OCI-LY1 (cell line): ENCODE measurements at regions not wholly inside any gene's neighbourhood (a gene's known extent, or its start where the extent isn't known, plus 50 kb on each side); places are given as distances from the start of the nearest gene placed in this dataset.
"Not testable (repeated sequence)": the region's sequence is repeated elsewhere in the genome, so short reads cannot be mapped to it uniquely, and the experiment has no call there.

ENCODE experiments used
- H2AFZ ChIP-seq: fragments of 200-600 bp; sonication (generic), shearing (Covaris generic); 2 replicates; pipeline ENCODE4 v1.6.0; 2014; ENCODE audit warnings: antibody characterized with exemption, mild to moderate bottlenecking, low read length
- H3F3A ChIP-seq: fragments of 200-600 bp; sonication (generic), shearing (Covaris generic); 2 replicates; pipeline ENCODE4 v1.6.0; 2014; ENCODE audit warnings: mild to moderate bottlenecking, antibody characterized with exemption, low read length, moderate library complexity; ENCODE audit not compliant: insufficient read depth
- H3K27ac ChIP-seq: fragments of 200-600 bp; sonication (generic); 2 replicates; pipeline ENCODE4 v1.5.1; 2014; ENCODE audit warnings: low read length, mixed run types, mild to moderate bottlenecking, low read depth; ENCODE audit not compliant: poor library complexity, severe bottlenecking
- H3K27me3 ChIP-seq: fragments of 200-600 bp; sonication (generic); 2 replicates; pipeline ENCODE4 v1.6.0; 2014; ENCODE audit warnings: antibody characterized with exemption, mild to moderate bottlenecking, low read length, moderate library complexity; ENCODE audit not compliant: insufficient read depth
- H3K36me3 ChIP-seq: fragments of 200-600 bp; sonication (generic); 2 replicates; pipeline ENCODE4 v1.6.1; 2014; ENCODE audit warnings: mild to moderate bottlenecking, antibody characterized with exemption, low read length, moderate library complexity, mixed read lengths; ENCODE audit not compliant: insufficient read depth
- H3K4me1 ChIP-seq: fragments of 200-600 bp; sonication (generic); 2 replicates; pipeline ENCODE4 v1.5.1; 2014; ENCODE audit warnings: mild to moderate bottlenecking, low read length, moderate library complexity; ENCODE audit not compliant: insufficient read depth, severe bottlenecking
- H3K4me2 ChIP-seq: fragments of 200-600 bp; sonication (generic), shearing (Covaris generic); 2 replicates; pipeline ENCODE4 v1.6.1; 2014; ENCODE audit warnings: low read length
- H3K4me3 ChIP-seq: fragments of 200-600 bp; sonication (generic); 2 replicates; pipeline ENCODE4 v1.5.1; 2014; ENCODE audit warnings: low read length, low read depth, mild to moderate bottlenecking, mixed read lengths; ENCODE audit not compliant: poor library complexity, severe bottlenecking
- H3K79me2 ChIP-seq: fragments of 200-600 bp; shearing (Covaris generic); 2 replicates; pipeline ENCODE4 v1.6.1; 2016; ENCODE audit warnings: mixed run types, low read length, mixed read lengths; ENCODE audit not compliant: insufficient read depth
- H3K9ac ChIP-seq: fragments of 200-600 bp; sonication (generic), shearing (Covaris generic); 2 replicates; pipeline ENCODE4 v1.6.1; 2014; ENCODE audit warnings: mild to moderate bottlenecking, low read length, mixed read lengths
- H3K9me2 ChIP-seq: fragments of 200-600 bp; sonication (generic), shearing (Covaris generic); 2 replicates; pipeline ENCODE4 v1.6.1; 2014; ENCODE audit warnings: low read depth, mild to moderate bottlenecking, low read length, mixed read lengths
- H3K9me3 ChIP-seq: fragments of 200-600 bp; shearing (Covaris generic); 2 replicates; pipeline ENCODE4 v1.6.1; 2014; ENCODE audit warnings: low read length, mixed read lengths
- H4K20me1 ChIP-seq: fragments of 200-600 bp; sonication (generic), shearing (Covaris generic); 2 replicates; pipeline ENCODE4 v1.6.0; 2016; ENCODE audit warnings: mild to moderate bottlenecking, low read length; ENCODE audit not compliant: insufficient read depth
- CTCF ChIP-seq: fragments of 200-600 bp; sonication (generic), shearing (Covaris generic); IDR thresholded peaks from 2 replicates; pipeline ENCODE4 v1.5.1; 2017; ENCODE audit warnings: mild to moderate bottlenecking, antibody characterized with exemption, low read length, moderate library complexity, mixed read lengths
- EZH2 ChIP-seq: fragments of 200-600 bp; sonication (generic), shearing (Covaris generic); IDR thresholded peaks from 2 replicates; pipeline ENCODE4 v1.8.0; 2017; ENCODE audit warnings: borderline replicate concordance, mixed run types, mild to moderate bottlenecking, antibody characterized with exemption, low read length, moderate library complexity, mixed read lengths

- Histone ChIP-seq H3K27ac (no peak overlapping the region), H3K9ac (no peak overlapping the region), H4K20me1 (no peaks in the 10 kb centered on the region), H3K9me2 (no peaks in the 10 kb centered on the region), H3K79me2 (no peaks in the 10 kb centered on the region), H3K36me3 (no peaks in the 10 kb centered on the region), H3K9me3 (no peaks in the 10 kb centered on the region), H3K4me1 (no peaks in the 10 kb centered on the region), H2AFZ (no peak overlapping the region), H3K4me3 (no peak overlapping the region), H3K27me3 (peaks cover 12% of the 10 kb centered on the region; the same call in 1 of the 2 replicates), H3F3A (no peaks in the 10 kb centered on the region), H3K4me2 (no peak overlapping the region)
- TF ChIP-seq EZH2 (no peak), CTCF (no peak)
Measured at GRCh38 chr16:86351041-86351784, 159.1 kb upstream of the FOXF1 start.

GRCh38 chr16:86351785-86352139, 158.6 kb upstream of the FOXF1 start:
- H3K27me3 ChIP-seq, result peaks cover 14% of the 10 kb centered on the region; the same call in 1 of the 2 replicates
- H3F3A ChIP-seq, result not testable (repeated sequence)

GRCh38 chr16:86353148-86353547, 157.2 kb upstream of the FOXF1 start:
- Histone ChIP-seq H2AFZ (no peak overlapping the region), H3K9me2 (no peaks in the 10 kb centered on the region), H3K9me3 (no peaks in the 10 kb centered on the region), H3K4me1 (no peaks in the 10 kb centered on the region), H3F3A (no peaks in the 10 kb centered on the region), H4K20me1 (no peaks in the 10 kb centered on the region), H3K27me3 (peaks cover 14% of the 10 kb centered on the region; the same call in 1 of the 2 replicates), H3K79me2 (no peaks in the 10 kb centered on the region), H3K27ac (no peak overlapping the region), H3K36me3 (no peaks in the 10 kb centered on the region), H3K4me3 (no peak overlapping the region), H3K4me2 (no peak overlapping the region), H3K9ac (no peak overlapping the region)
- TF ChIP-seq CTCF (no peak), EZH2 (no peak)

More at GRCh38 chr16:86351785-86352139, 158.6 kb upstream of the FOXF1 start:
- not testable (repeated sequence) for H3K4me2 ChIP-seq, H3K4me1 ChIP-seq, H3K9me2 ChIP-seq, H3K36me3 ChIP-seq, H3K9ac ChIP-seq, H3K79me2 ChIP-seq, H3K4me3 ChIP-seq, H2AFZ ChIP-seq, H3K27ac ChIP-seq, H4K20me1 ChIP-seq, H3K9me3 ChIP-seq

- Histone ChIP-seq H3K9me2 (no peaks in the 10 kb centered on the region), H3F3A (no peaks in the 10 kb centered on the region), H3K79me2 (no peaks in the 10 kb centered on the region), H3K4me3 (no peak overlapping the region), H3K27ac (no peak overlapping the region), H4K20me1 (no peaks in the 10 kb centered on the region), H3K4me2 (no peak overlapping the region), H2AFZ (no peak overlapping the region), H3K9me3 (no peaks in the 10 kb centered on the region), H3K27me3 (peaks cover 14% of the 10 kb centered on the region; the same call in 1 of the 2 replicates), H3K36me3 (no peaks in the 10 kb centered on the region), H3K9ac (no peak overlapping the region), H3K4me1 (no peaks in the 10 kb centered on the region)
- TF ChIP-seq EZH2, result no peak
- no peak for TF ChIP-seq CTCF
Measured at GRCh38 chr16:86353948-86354347, 156.4 kb upstream of the FOXF1 start.
